GM18858 (cell line): ENCODE measurements at regions not wholly inside any gene's neighbourhood (a gene's known extent, or its start where the extent isn't known, plus 50 kb on each side); places are given as distances from the start of the nearest gene placed in this dataset.

Source experiments
- ATAC-seq: cut with Tn5 transposase; IDR thresholded peaks from one replicate; pipeline ENCODE4 v1.9.1; 2021; ENCODE audit not compliant: unreplicated experiment

- no peak for ATAC-seq
Observed at GRCh38 chr20:21583486-21584168, 69.8 kb upstream of the NKX2-2 start.

- ATAC-seq: no peak
Observed at GRCh38 chr20:21577551-21577950, 63.7 kb upstream of the NKX2-2 start.

DNA sequence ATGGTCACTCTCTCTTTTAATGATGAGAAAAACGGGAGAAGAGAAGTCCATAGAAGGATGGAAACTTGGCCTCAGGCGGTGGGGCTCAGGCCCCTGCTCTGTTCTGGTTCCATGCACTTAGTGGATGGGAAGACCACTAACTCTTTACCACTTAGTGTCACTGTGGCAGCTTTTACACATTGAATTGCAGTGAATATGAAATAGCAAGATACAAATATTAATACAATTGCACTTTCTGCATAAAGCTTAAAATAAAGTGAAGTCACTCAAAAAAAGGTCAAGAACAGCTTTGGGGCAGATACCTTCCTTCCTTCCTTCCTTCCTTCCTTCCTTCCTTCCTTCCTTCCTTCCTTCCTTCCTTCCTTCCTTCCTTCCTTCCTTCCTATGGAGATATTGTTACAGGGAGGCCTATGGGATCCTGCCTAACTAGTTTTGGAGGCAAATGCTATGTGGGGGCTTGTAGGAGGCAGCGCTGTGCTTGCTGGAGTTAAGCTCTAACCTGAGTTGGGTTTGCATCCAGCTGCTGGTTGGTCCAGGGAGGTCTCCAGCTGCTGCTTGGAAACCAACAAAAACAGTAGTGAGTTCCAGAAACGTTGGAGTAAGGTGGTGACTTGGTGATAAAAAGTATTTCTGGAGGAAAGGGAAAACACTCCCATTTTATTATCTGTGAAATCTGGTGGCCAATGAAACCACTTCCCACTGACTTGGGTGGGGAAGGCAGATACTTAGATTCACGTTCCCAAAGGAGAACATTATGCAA lies 62.3 kb upstream of the NKX2-2 start:
- ATAC-seq: no peak

DNA sequence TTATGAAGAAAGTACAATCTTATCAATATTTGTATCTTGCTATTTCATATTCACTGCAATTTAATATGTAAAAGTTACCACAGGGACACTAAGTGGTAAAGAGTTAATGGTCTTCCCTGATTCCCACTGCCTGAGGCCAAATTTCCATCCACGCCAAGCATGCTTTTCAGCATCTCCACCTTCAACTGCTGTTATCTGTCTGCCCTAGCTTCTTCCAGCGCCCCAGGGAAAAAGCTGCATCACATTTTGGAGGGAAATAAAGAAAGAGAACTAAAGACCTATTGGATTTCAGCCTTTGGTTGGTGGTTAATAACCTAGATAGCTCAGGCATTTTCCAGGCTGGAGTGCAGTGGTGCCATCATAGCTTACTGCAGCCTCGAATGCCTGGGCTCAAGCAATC lies 61.3 kb upstream of the NKX2-2 start:
- no peak for ATAC-seq

DNA sequence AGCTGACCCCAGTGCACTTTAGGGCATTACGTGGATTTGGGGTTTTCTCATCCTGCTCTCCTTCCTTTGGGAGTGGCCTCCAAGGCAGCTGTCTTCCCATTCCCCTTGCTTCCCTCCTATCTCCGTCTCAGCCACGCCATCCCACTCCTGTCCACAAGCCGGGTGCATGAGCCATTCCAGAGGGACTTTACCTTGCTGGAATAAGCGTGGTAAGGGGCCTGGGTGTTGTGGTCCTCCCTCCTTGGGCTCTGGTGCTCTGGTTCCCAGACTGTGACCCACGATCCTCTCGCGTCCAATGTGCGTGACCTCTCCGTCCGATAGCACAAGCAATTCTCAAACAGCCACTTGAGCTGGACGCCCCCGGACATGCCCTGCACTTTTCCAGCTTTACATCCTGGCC lies 60.6 kb upstream of the NKX2-2 start:
- ATAC-seq: no peak

DNA sequence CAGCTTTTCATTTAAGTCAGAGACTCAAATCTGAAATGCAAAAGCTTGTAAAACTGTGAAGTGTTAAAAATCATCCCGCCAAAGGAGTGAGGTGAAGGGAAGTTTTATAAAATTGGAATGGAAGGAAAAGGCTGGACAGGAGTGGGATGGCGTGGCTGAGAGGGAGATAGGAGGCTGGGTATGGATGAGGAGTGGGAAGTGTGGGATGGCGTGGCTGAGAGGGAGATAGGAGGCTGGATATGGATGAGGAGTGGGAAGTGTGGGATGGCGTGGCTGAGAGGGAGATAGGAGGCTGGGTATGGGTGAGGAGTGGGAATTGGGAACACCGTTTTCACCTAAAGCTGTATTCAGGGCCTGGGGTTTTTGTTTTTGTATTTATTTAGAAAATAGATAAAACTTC lies 59.4 kb upstream of the NKX2-2 start:
- no peak for ATAC-seq

GRCh38 chr20:21571841-21572690 lies 58.2 kb upstream of the NKX2-2 start:
- ATAC-seq: no peak

DNA sequence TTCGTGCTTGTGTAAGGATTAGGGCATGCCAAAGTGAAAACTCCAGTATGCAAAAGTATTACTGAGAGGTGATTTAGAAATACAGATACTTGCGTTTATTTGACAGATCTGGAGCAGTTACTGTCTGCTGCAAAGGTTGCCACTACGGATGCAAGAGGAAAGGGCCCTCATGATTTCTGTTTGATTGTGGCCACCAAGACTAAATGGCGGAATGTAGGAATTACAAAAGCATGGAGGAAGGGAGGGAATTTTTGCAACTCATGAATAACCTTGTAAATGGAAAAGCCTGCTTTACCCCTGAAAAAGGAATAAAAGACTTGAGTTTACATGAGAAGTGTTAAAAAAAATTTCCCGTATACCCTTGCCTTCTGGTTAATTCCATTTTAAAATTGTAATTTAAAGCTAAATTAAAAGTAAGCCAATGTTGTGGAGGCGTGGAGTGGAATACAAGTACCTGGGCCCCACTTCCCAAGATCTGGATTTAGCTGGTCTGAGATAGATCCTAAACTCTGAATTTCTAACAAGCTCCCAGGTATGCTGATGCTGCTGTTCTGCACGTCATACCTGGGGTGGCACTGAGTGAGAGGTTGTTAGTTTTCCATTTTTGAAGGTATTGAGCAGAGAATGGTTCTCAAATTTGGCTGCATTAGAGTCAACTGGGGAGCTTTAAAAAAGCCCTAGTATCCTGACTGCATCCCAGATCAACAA lies 56.6 kb upstream of the NKX2-2 start:
- no peak for ATAC-seq

GRCh38 chr20:21569586-21569985 lies 55.7 kb upstream of the NKX2-2 start:
- no peak for ATAC-seq

- ATAC-seq: no peak
Observed at GRCh38 chr20:21564127-21564773, 50.4 kb upstream of the NKX2-2 start.
